ENCODE measurements at regions not wholly inside any gene's neighbourhood (a gene's known extent, or its start where the extent isn't known, plus 50 kb on each side); places are given as distances from the start of the nearest gene placed in this dataset.

DNA sequence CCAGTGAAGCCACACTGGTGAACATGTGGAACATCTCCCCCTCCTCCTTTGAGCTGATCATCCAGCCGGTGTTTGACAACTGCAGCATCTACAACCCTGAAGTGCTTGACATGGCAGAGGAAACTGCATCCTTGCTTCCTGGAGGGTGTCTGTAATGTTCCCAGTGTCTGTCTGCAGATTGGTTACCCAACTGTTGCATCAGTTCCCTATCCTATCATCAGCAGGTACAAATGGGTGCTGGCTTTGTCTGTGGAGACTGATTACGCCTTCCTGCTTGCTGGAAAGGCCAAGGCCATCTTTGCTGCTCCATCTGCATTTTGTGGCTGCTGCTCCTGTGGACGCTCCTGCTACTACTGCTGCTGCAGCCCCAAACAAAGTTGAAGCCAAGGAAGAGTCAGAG, 83.5 kb downstream of the SKA1 start:
- no CpG with 5 or more reads among the region's 3 CpGs for WGBS (ENCODE audit: insufficient coverage, low lambda C conversion rate)
- H3K36me3 ChIP-seq (ENCODE audit: control insufficient read depth, insufficient read depth, low read length): no peaks in the 10 kb centered on the region
- no peak overlapping the region for H3K27ac ChIP-seq (ENCODE audit: low read length)
- H3K4me1 ChIP-seq (ENCODE audit: control insufficient read depth, insufficient read depth, low read length): peaks cover 3% of the 10 kb centered on the region
- no peaks in the 10 kb centered on the region for H3K27me3 ChIP-seq (ENCODE audit: control insufficient read depth, insufficient read depth, low read length)
- DNase-seq: no peak
- H3K4me3 ChIP-seq (ENCODE audit: low read length): no peak overlapping the region
- no peaks in the 10 kb centered on the region for H3K9me3 ChIP-seq (ENCODE audit: control insufficient read depth, low read depth, low read length)

GRCh38 chr18:50458796-50459195, 84.0 kb downstream of the SKA1 start:
- Histone ChIP-seq H3K27me3 (ENCODE audit: control insufficient read depth, insufficient read depth, low read length) (no peaks in the 10 kb centered on the region), H3K27ac (ENCODE audit: low read length) (no peak overlapping the region), H3K9me3 (ENCODE audit: control insufficient read depth, low read depth, low read length) (no peaks in the 10 kb centered on the region), H3K4me1 (ENCODE audit: control insufficient read depth, insufficient read depth, low read length) (peaks cover 3% of the 10 kb centered on the region), H3K36me3 (ENCODE audit: control insufficient read depth, insufficient read depth, low read length) (no peaks in the 10 kb centered on the region), H3K4me3 (ENCODE audit: low read length) (no peak overlapping the region)
- peak in 1 of 2 donors; percentile 27 for DNase-seq
- WGBS (ENCODE audit: insufficient coverage, low lambda C conversion rate): 14% methylated on average over 1 of the region's 2 CpGs

- Histone ChIP-seq H3K9me3 (ENCODE audit: control insufficient read depth, low read depth, low read length) (no peaks in the 10 kb centered on the region), H3K4me3 (ENCODE audit: low read length) (no peak overlapping the region), H3K4me1 (ENCODE audit: control insufficient read depth, insufficient read depth, low read length) (peaks cover 3% of the 10 kb centered on the region), H3K27me3 (ENCODE audit: control insufficient read depth, insufficient read depth, low read length) (no peaks in the 10 kb centered on the region), H3K36me3 (ENCODE audit: control insufficient read depth, insufficient read depth, low read length) (no peaks in the 10 kb centered on the region), H3K27ac (ENCODE audit: low read length) (no peak overlapping the region)
- no CpG with 5 or more reads among the region's 3 CpGs for WGBS (ENCODE audit: insufficient coverage, low lambda C conversion rate)
- DNase-seq: no peak
Observed at GRCh38 chr18:50460062-50460461, 85.2 kb downstream of the SKA1 start.

- no peaks in the 10 kb centered on the region for H3K36me3 ChIP-seq (ENCODE audit: control insufficient read depth, insufficient read depth, low read length)
- no peak overlapping the region for H3K4me3 ChIP-seq (ENCODE audit: low read length)
- peaks cover 3% of the 10 kb centered on the region for H3K4me1 ChIP-seq (ENCODE audit: control insufficient read depth, insufficient read depth, low read length)
- 100% methylated on average over 2 of the region's 3 CpGs for WGBS (ENCODE audit: insufficient coverage, low lambda C conversion rate)
- no peaks in the 10 kb centered on the region for H3K27me3 ChIP-seq (ENCODE audit: control insufficient read depth, insufficient read depth, low read length)
- no peak for DNase-seq
- H3K27ac ChIP-seq (ENCODE audit: low read length): no peak overlapping the region
- no peaks in the 10 kb centered on the region for H3K9me3 ChIP-seq (ENCODE audit: control insufficient read depth, low read depth, low read length)
Observed at GRCh38 chr18:50460716-50461115, 85.9 kb downstream of the SKA1 start.

DNA sequence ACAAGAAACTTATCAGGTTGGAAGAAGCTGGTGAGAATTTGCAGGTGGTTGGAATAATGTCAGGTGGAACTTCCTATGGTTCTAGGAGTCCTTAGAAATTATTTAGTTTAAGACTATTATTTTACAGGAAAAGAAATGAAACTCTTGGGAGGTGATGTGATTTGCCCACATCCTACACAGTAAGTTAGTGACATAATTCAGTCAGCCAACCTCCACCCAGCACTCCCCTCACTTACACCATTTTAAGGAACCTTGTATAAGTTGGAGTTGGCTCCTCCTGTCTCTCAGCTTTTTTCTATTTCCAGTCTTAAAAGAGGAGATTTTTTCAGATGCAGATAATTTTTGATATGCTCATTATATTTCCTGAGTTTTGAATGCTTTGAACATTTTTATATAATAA, 86.4 kb downstream of the SKA1 start:
- Histone ChIP-seq H3K4me1 (ENCODE audit: control insufficient read depth, insufficient read depth, low read length) (peaks cover 3% of the 10 kb centered on the region), H3K36me3 (ENCODE audit: control insufficient read depth, insufficient read depth, low read length) (no peaks in the 10 kb centered on the region), H3K27me3 (ENCODE audit: control insufficient read depth, insufficient read depth, low read length) (no peaks in the 10 kb centered on the region), H3K4me3 (ENCODE audit: low read length) (no peak overlapping the region), H3K27ac (ENCODE audit: low read length) (no peak overlapping the region), H3K9me3 (ENCODE audit: control insufficient read depth, low read depth, low read length) (no peaks in the 10 kb centered on the region)
- DNase-seq: no peak

- no peak for DNase-seq
- H3K36me3 ChIP-seq (ENCODE audit: control insufficient read depth, insufficient read depth, low read length): no peaks in the 10 kb centered on the region
- H3K27me3 ChIP-seq (ENCODE audit: control insufficient read depth, insufficient read depth, low read length): no peaks in the 10 kb centered on the region
- no peak overlapping the region for H3K4me3 ChIP-seq (ENCODE audit: low read length)
- H3K9me3 ChIP-seq (ENCODE audit: control insufficient read depth, low read depth, low read length): no peaks in the 10 kb centered on the region
- no peak overlapping the region for H3K27ac ChIP-seq (ENCODE audit: low read length)
- 100% methylated on average over 1 of the region's 7 CpGs for WGBS (ENCODE audit: insufficient coverage, low lambda C conversion rate)
- no peaks in the 10 kb centered on the region for H3K4me1 ChIP-seq (ENCODE audit: control insufficient read depth, insufficient read depth, low read length)
Observed at GRCh38 chr18:50465211-50466153, 90.6 kb downstream of the SKA1 start.

DNA sequence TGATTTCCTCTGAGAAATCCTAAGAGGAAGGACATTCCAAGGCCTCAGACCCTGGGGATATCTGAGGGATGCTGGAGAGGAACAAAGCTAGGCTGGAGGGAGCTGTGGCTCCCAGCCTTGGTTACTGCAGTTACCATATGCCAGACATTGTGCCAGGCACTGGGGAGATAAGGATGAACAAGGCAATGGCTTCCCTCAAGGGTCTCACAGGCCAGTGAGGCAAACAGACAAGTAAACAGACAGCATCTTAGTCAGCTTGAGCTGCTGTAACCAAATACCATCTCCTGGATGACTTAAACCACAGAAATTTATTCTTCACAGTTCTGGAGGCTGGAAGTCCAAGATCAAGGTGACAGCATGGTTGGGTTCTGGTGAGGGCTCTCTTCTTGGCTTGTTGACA, 91.8 kb downstream of the SKA1 start:
- Histone ChIP-seq H3K36me3 (ENCODE audit: control insufficient read depth, insufficient read depth, low read length) (no peaks in the 10 kb centered on the region), H3K4me3 (ENCODE audit: low read length) (no peak overlapping the region), H3K4me1 (ENCODE audit: control insufficient read depth, insufficient read depth, low read length) (no peaks in the 10 kb centered on the region), H3K27me3 (ENCODE audit: control insufficient read depth, insufficient read depth, low read length) (no peaks in the 10 kb centered on the region), H3K27ac (ENCODE audit: low read length) (no peak overlapping the region), H3K9me3 (ENCODE audit: control insufficient read depth, low read depth, low read length) (no peaks in the 10 kb centered on the region)
- no peak for DNase-seq

GRCh38 chr18:50468807-50469206, 91.1 kb upstream of the MAPK4 start:
- WGBS (ENCODE audit: insufficient coverage, low lambda C conversion rate): no CpG with 5 or more reads among the region's 2 CpGs

DNA sequence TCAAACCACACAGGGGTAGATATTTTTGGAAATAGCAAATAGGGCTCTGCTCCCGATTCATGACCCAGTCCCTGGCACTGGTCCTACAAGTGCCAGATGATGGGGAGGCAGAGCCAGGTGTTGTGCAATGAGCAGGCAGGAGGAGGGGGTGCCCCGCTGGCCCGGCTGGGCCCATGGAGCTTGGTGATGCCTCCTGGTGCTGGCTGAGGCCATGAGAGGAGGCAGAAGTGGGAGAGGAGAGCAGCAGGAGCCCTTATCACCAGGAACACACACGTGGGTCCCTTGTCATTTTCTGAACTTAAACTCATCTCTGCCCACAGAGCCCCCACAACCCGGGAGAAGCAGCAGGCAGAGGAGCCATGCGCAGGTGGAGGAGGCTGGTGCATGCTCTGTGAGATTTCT, 90.5 kb upstream of the MAPK4 start:
- Histone ChIP-seq H3K27me3 (ENCODE audit: control insufficient read depth, insufficient read depth, low read length) (no peaks in the 10 kb centered on the region), H3K4me1 (ENCODE audit: control insufficient read depth, insufficient read depth, low read length) (no peaks in the 10 kb centered on the region), H3K9me3 (ENCODE audit: control insufficient read depth, low read depth, low read length) (no peaks in the 10 kb centered on the region), H3K4me3 (ENCODE audit: low read length) (no peak overlapping the region), H3K36me3 (ENCODE audit: control insufficient read depth, insufficient read depth, low read length) (no peaks in the 10 kb centered on the region), H3K27ac (ENCODE audit: low read length) (no peak overlapping the region)
- no peak for DNase-seq
- WGBS (ENCODE audit: insufficient coverage, low lambda C conversion rate): no CpG with 5 or more reads among the region's 6 CpGs

More at GRCh38 chr18:50468807-50469206, 91.1 kb upstream of the MAPK4 start:
- no peak for DNase-seq
- H3K36me3 ChIP-seq (ENCODE audit: control insufficient read depth, insufficient read depth, low read length): no peaks in the 10 kb centered on the region
- H3K27me3 ChIP-seq (ENCODE audit: control insufficient read depth, insufficient read depth, low read length): no peaks in the 10 kb centered on the region
- no peak overlapping the region for H3K4me3 ChIP-seq (ENCODE audit: low read length)
- no peaks in the 10 kb centered on the region for H3K9me3 ChIP-seq (ENCODE audit: control insufficient read depth, low read depth, low read length)
- no peak overlapping the region for H3K27ac ChIP-seq (ENCODE audit: low read length)
- H3K4me1 ChIP-seq (ENCODE audit: control insufficient read depth, insufficient read depth, low read length): no peaks in the 10 kb centered on the region

GRCh38 chr18:50472941-50473340, 86.9 kb upstream of the MAPK4 start:
- Histone ChIP-seq H3K4me3 (ENCODE audit: low read length) (no peak overlapping the region), H3K4me1 (ENCODE audit: control insufficient read depth, insufficient read depth, low read length) (no peaks in the 10 kb centered on the region), H3K27me3 (ENCODE audit: control insufficient read depth, insufficient read depth, low read length) (no peaks in the 10 kb centered on the region), H3K9me3 (ENCODE audit: control insufficient read depth, low read depth, low read length) (no peaks in the 10 kb centered on the region), H3K27ac (ENCODE audit: low read length) (no peak overlapping the region), H3K36me3 (ENCODE audit: control insufficient read depth, insufficient read depth, low read length) (no peaks in the 10 kb centered on the region)
- WGBS (ENCODE audit: insufficient coverage, low lambda C conversion rate): 33% methylated on average over 1 of the region's 1 CpG
- DNase-seq: no peak

- H3K9me3 ChIP-seq (ENCODE audit: control insufficient read depth, low read depth, low read length): no peaks in the 10 kb centered on the region
- no CpG with 5 or more reads among the region's 5 CpGs for WGBS (ENCODE audit: insufficient coverage, low lambda C conversion rate)
- H3K27me3 ChIP-seq (ENCODE audit: control insufficient read depth, insufficient read depth, low read length): no peaks in the 10 kb centered on the region
- H3K4me3 ChIP-seq (ENCODE audit: low read length): no peak overlapping the region
- DNase-seq: no peak
- H3K36me3 ChIP-seq (ENCODE audit: control insufficient read depth, insufficient read depth, low read length): no peaks in the 10 kb centered on the region
- H3K27ac ChIP-seq (ENCODE audit: low read length): no peak overlapping the region
- no peaks in the 10 kb centered on the region for H3K4me1 ChIP-seq (ENCODE audit: control insufficient read depth, insufficient read depth, low read length)
Observed at GRCh38 chr18:50473881-50474280, 86.0 kb upstream of the MAPK4 start.

All from large intestine (tissue), 3 donors.